Stomach (tissue), 8 donors: ENCODE measurements at regions not wholly inside any gene's neighbourhood (a gene's known extent, or its start where the extent isn't known, plus 50 kb on each side); places are given as distances from the start of the nearest gene placed in this dataset.
A peak's percentile ranks its signal among the peaks of the same experiment; 100 is the strongest.
"Not testable (repeated sequence)": the region's sequence is repeated elsewhere in the genome, so short reads cannot be mapped to it uniquely, and the experiment has no call there.

Experiments used
- DNase-seq, 2 donors: peaks; one replicate each; pipeline versions ENCODE4 v3.0.0 to v3.0.0-alpha.2; 2013 to 2019
- H3K27ac ChIP-seq, 5 donors: fragments of 200-600 bp in 4 of 5; sonication (generic) in 4 of 5; one replicate each; pipeline ENCODE4 v1.5.1; 2013 to 2019; ENCODE audit warnings: mild to moderate bottlenecking in 1 of 5, moderate library complexity in 1 of 5
- H3K27me3 ChIP-seq, 3 donors: fragments of 200-600 bp; sonication (generic); one replicate each; pipeline ENCODE4 v1.5.1; 2017 to 2019; ENCODE audit warnings: mixed run types in 1 of 3
- H3K36me3 ChIP-seq, 4 donors: fragments of 200-600 bp; sonication (generic); 1 replicate in 3 of 4; 2 replicates in 1 of 4; pipeline ENCODE4 v1.5.1; 2016 to 2019
- H3K4me1 ChIP-seq, 4 donors: fragments of 200-600 bp; sonication (generic); one replicate each; pipeline ENCODE4 v1.5.1; 2016 to 2019
- H3K4me3 ChIP-seq, 4 donors: fragments of 200-600 bp; sonication (generic) in 3 of 4; one replicate each; pipeline ENCODE4 v1.5.1; 2016 to 2019; ENCODE audit warnings: mild to moderate bottlenecking in 1 of 4
- H3K9me3 ChIP-seq, 4 donors: fragments of 200-600 bp; sonication (generic); one replicate each; pipeline ENCODE4 v1.5.1; 2016 to 2019
- EP300 ChIP-seq: sonication (generic); formaldehyde crosslinking; IDR thresholded peaks from one replicate; pipeline ENCODE4 v1.6.1; 2017; ENCODE audit warnings: antibody characterized with exemption
- POLR2A ChIP-seq, 4 donors: fragments of 450-650 bp; IDR thresholded peaks; one replicate each; pipeline ENCODE4 v1.6.1; 2016; ENCODE audit warnings: antibody characterized with exemption in 4 of 4, control low read depth in 2 of 4, mild to moderate bottlenecking in 1 of 4, moderate library complexity in 1 of 4
- POLR2AphosphoS5 ChIP-seq, 3 donors: sonication (generic); formaldehyde crosslinking; IDR thresholded peaks; one replicate each; pipeline ENCODE4 v1.6.1; 2016; ENCODE audit warnings: antibody characterized with exemption in 3 of 3
- WGBS, 5 donors: extraction: QIAGEN DNeasy Blood & Tissue Kit in 3 of 5; methylation state at CpG; one replicate each; pipeline versions ENCODE4 v1.1.5 to v1.1.7; 2013 to 2018; 5-methylcytosine and 5-hydroxymethylcytosine counted together
- intact Hi-C: fragments of 100-400 bp; cut with DNase I; formaldehyde crosslinking; loops from one replicate; pipeline ENCODE4 v1.15.1; 2023; ENCODE audit warnings: low total_unique reads
- TF ChIP-seq, protein P1 (sequence below), 7 experiments: fragments of 450-650 bp in 4 of 7; fragments of 200-600 bp in 3 of 7; sonication (generic) in 3 of 7; IDR thresholded peaks; one replicate each; pipeline ENCODE4 v1.5.1; 2016 to 2019; ENCODE audit warnings: antibody characterized with exemption in 7 of 7, control low read depth in 2 of 7, mild to moderate bottlenecking in 1 of 7
- donor health status: healthy with polysubstance abuse.
- donor health status: Bipolar disorder and iron deficiency.
- donor health status: healthy.

DNA sequence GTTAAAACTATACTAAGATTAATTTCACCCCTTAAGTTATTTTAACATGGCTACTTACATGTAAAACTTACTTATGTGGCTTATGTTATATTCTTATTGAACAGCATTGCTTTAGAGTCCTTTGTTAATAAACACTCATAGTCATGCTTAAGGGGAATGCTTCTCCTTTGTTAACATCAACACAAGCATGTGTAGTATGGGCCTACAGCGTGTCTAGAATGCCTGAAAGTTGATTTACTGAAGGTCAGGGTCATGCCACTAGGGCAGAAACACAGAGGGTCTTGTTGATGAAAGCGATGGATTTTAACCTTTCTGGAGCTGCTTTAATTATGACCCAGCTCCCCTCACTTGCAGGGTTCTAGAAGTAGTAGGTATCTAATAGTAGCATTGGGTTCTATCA lies 159.8 kb upstream of the DLX2 start:
- WGBS, 5 donors: 88 to 97% (median 90%) methylated on average over 2 of the region's 2 CpGs
- intact Hi-C loops: no loop called here
- Histone ChIP-seq H3K4me1 (no peaks in the 10 kb centered on the region), H3K9me3 (peaks cover 0 to 5% (median 0%) of the 10 kb centered on the region in 4 donors), H3K36me3 (no peaks in the 10 kb centered on the region), H3K27ac (no peak overlapping the region), H3K27me3 (no peaks in the 10 kb centered on the region), H3K4me3 (no peak overlapping the region)
- TF ChIP-seq, protein P1, sequence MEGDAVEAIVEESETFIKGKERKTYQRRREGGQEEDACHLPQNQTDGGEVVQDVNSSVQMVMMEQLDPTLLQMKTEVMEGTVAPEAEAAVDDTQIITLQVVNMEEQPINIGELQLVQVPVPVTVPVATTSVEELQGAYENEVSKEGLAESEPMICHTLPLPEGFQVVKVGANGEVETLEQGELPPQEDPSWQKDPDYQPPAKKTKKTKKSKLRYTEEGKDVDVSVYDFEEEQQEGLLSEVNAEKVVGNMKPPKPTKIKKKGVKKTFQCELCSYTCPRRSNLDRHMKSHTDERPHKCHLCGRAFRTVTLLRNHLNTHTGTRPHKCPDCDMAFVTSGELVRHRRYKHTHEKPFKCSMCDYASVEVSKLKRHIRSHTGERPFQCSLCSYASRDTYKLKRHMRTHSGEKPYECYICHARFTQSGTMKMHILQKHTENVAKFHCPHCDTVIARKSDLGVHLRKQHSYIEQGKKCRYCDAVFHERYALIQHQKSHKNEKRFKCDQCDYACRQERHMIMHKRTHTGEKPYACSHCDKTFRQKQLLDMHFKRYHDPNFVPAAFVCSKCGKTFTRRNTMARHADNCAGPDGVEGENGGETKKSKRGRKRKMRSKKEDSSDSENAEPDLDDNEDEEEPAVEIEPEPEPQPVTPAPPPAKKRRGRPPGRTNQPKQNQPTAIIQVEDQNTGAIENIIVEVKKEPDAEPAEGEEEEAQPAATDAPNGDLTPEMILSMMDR (IDR thresholded peaks at IDR 0.05): no peak
- TF ChIP-seq POLR2A (IDR thresholded peaks at IDR 0.05) (no peak), EP300 (no peak), POLR2AphosphoS5 (IDR thresholded peaks at IDR 0.05) (no peak)
- no peak for DNase-seq

DNA sequence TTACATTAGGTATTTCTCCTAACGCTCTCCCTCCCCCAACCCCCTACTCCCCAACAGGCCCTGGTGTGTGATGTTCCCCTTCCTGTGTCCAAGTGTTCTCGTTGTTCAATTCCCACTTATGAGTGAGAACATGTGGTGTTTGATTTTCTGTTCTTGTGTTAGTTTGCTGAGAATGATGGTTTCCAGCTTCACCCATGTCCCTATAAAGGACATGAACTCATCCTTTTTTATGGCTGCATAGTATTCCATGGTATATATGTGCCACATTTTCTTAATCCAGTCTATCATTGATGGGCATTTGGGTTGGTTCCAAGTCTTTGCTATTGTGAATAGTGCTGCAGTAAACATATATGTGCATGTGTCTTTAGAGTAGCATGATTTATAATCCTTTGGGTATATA lies 162.1 kb upstream of the DLX2 start:
- H3K36me3 ChIP-seq, H3K4me3 ChIP-seq, H3K9me3 ChIP-seq, H3K27ac ChIP-seq, H3K27me3 ChIP-seq, H3K4me1 ChIP-seq, intact Hi-C loops, DNase-seq: not testable (repeated sequence)
- WGBS, 5 donors: 81 to 92% (median 86%) methylated on average over 2 of the region's 2 CpGs

DNA sequence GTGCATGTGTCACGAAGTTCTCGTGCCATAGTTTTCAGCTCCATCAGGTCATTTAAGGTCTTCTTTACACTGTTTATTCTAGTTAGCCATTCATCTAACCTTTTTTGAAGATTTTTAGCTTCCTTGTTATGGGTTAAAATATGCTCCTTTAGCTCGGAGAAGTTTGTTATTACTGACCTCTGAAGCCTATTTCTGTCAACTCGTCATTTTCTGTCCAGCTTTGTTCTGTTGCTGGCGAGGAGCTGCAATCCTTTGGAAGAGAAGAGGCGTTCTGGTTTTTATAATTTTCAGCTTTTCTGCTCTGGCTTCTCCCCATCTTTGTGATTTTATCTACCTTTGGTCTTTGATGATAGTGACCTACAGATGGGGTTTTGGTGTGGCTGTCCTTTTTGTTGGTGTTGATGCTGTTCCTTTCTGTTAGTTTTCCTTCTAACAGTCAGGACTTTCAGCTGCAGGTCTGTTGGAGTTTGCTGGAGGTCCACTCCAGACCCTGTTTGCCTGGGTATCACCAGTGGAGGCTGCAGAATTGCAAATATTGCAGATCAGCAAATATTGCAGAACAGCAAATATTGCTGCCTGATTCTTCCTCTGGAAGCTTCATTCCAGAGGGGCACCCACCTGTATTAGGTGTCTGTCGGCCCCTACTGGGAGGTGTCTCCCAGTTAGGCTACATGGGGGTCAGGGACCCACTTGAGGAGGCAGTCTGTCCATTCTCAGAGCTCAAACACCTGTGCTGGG lies 157.7 kb upstream of the ITGA6 start:
- intact Hi-C loops, H3K36me3 ChIP-seq, DNase-seq, H3K27me3 ChIP-seq, H3K9me3 ChIP-seq, H3K4me3 ChIP-seq: not testable (repeated sequence)
- Histone ChIP-seq H3K4me1 (peaks cover 6 to 13% (median 10%) of the 10 kb centered on the region in 4 donors), H3K27ac (peak overlapping the region in 1 of 5 donors; percentile 24)
- WGBS, 5 donors: 77 to 86% (median 85%) methylated on average over 7 of the region's 7 CpGs

DNA sequence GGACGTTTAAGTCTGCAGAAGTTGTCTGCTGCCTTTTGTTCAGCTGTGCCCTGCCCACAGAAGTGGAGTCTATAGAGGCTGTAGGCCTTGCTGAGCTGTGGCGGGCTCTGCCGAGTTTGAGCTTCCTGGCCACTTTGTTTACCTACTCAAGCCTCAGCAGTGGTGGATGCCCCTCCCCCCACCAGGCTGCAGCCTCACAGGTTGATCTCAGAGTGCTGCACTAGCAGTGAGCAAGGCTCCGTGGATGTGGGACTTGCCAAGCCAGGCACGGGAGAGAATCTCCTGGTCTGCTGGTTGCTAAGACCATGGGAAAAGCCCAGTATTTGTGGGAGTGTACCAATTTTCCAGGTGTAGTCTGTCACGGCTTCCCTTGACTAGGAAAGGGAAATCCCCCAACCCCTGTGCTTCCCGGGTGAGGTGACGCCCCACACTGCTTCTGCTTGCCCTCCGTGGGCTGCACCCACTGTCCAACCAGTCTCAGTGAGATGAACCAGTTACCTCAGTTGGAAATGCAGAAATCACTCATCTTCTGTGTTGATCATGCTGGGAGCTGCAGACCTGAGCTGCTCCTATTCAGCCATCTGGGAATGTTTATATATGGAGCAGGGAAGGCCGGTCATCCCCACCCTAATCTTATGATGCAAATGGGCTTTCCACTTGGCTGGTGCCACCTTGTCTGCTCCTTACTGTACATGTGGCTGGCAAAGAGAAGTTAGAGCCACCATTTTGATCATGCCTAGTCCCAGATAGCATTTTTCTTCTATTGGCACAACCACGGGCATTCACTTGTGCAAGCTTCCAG lies 156.9 kb upstream of the ITGA6 start:
- 27 to 43% (median 35%) methylated on average over 10 to 11 of the region's 11 CpGs for WGBS, 5 donors
- DNase-seq: peak; percentile 76 to 82
- no peak overlapping the region for H3K4me3 ChIP-seq
- peaks cover 6 to 13% (median 10%) of the 10 kb centered on the region in 4 donors for H3K4me1 ChIP-seq
- no peaks in the 10 kb centered on the region for H3K27me3 ChIP-seq
- H3K36me3 ChIP-seq: no peaks in the 10 kb centered on the region
- intact Hi-C loops: no loop called here
- no peaks in the 10 kb centered on the region for H3K9me3 ChIP-seq
- H3K27ac ChIP-seq: peak overlapping the region in 1 of 5 donors; percentile 24
- TF ChIP-seq, protein P1 (IDR thresholded peaks at IDR 0.05): no peak
- TF ChIP-seq POLR2A (IDR thresholded peaks at IDR 0.05) (no peak), EP300 (no peak), POLR2AphosphoS5 (IDR thresholded peaks at IDR 0.05) (no peak)

DNA sequence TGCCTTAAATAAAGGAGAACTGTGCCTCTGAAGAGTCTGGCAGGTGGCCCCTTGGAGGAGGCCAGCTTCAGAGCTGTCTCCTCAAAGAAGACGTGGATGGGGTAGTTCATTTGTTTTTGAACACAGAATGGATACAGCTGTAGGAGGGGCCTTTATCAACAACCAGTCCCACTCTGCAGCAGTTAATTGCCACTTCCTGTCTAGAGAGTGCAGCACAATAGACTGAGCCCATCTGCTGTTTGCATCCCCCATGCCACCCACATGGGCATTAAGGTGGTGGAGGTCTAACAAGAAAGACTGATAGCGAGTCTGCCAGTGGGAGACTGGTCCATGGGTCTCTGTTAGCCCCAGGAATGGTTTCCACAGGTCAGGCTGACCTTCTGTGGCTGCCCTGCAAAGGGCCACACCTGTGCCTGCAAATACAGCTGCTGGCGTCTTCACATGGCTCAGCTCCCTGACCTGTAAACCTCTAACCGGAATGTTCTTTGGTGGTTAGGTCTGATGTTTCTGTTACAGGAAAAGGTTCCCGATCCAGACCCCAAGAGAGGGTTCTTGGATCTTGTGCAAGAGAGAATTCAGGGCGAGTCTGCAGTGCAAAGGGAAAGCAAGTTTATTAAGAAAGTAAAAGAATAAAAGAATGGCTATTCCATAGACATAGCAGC lies 153.3 kb upstream of the ITGA6 start:
- no peak for TF ChIP-seq POLR2A (IDR thresholded peaks at IDR 0.05)
- TF ChIP-seq, protein P1 (IDR thresholded peaks at IDR 0.05): no peak
- TF ChIP-seq POLR2AphosphoS5 (IDR thresholded peaks at IDR 0.05): no peak
- TF ChIP-seq EP300: no peak
- DNase-seq: no peak
- Histone ChIP-seq H3K9me3 (peaks cover 0 to 10% (median 4%) of the 10 kb centered on the region in 4 donors), H3K27ac (no peak overlapping the region), H3K4me1 (peaks cover 6 to 13% (median 10%) of the 10 kb centered on the region in 4 donors), H3K36me3 (no peaks in the 10 kb centered on the region), H3K4me3 (no peak overlapping the region), H3K27me3 (no peaks in the 10 kb centered on the region)
- 58 to 74% (median 68%) methylated on average over 6 of the region's 6 CpGs for WGBS, 5 donors
- intact Hi-C loops: no loop called here
